Stomach (tissue), 4 donors: ENCODE measurements at regions not wholly inside any gene's neighbourhood (a gene's known extent, or its start where the extent isn't known, plus 50 kb on each side); places are given as distances from the start of the nearest gene placed in this dataset.

Source experiments
- POLR2AphosphoS5 ChIP-seq, 3 donors: sonication (generic); formaldehyde crosslinking; IDR thresholded peaks; one replicate each; pipeline ENCODE4 v1.6.1; 2016; ENCODE audit warnings: antibody characterized with exemption in 3 of 3
- TF ChIP-seq, protein P1 (sequence below), 7 experiments: fragments of 450-650 bp in 4 of 7; fragments of 200-600 bp in 3 of 7; sonication (generic) in 3 of 7; IDR thresholded peaks; one replicate each; pipeline ENCODE4 v1.5.1; 2016 to 2019; ENCODE audit warnings: antibody characterized with exemption in 7 of 7, control low read depth in 2 of 7, mild to moderate bottlenecking in 1 of 7

DNA sequence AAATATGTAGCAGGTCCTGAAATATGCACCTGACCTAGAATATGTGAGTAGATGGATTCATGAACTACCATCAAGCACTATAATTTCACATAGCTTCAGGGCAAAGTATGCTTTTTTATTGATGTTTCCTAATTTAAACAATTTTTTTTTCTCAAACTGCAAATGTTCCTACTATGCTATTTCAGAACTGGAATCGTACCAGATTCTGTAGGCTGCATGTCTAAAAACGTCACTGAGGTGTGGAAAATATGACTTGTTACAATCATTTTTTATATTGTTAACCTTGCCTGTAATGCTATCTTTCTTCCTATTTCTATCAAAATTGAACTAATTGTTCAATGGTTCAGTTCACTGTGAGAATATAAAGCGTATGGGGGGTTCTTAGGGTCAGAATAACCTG, 78.0 kb upstream of the RERGL start:
- TF ChIP-seq, protein P1, sequence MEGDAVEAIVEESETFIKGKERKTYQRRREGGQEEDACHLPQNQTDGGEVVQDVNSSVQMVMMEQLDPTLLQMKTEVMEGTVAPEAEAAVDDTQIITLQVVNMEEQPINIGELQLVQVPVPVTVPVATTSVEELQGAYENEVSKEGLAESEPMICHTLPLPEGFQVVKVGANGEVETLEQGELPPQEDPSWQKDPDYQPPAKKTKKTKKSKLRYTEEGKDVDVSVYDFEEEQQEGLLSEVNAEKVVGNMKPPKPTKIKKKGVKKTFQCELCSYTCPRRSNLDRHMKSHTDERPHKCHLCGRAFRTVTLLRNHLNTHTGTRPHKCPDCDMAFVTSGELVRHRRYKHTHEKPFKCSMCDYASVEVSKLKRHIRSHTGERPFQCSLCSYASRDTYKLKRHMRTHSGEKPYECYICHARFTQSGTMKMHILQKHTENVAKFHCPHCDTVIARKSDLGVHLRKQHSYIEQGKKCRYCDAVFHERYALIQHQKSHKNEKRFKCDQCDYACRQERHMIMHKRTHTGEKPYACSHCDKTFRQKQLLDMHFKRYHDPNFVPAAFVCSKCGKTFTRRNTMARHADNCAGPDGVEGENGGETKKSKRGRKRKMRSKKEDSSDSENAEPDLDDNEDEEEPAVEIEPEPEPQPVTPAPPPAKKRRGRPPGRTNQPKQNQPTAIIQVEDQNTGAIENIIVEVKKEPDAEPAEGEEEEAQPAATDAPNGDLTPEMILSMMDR (IDR thresholded peaks at IDR 0.05), result no peak
- no peak for TF ChIP-seq POLR2AphosphoS5 (IDR thresholded peaks at IDR 0.05)
